Endothelial cell of umbilical vein (primary cell): ENCODE measurements at regions not wholly inside any gene's neighbourhood (a gene's known extent, or its start where the extent isn't known, plus 50 kb on each side); places are given as distances from the start of the nearest gene placed in this dataset.
"Not testable (repeated sequence)": the region's sequence is repeated elsewhere in the genome, so short reads cannot be mapped to it uniquely, and the experiment has no call there.

Experiments
- BruUV-seq: library from RNA; stranded (reverse); fragments of 400-500 nt; replicated peaks from 2 replicates; lab custom pipeline; 2021; lab: Mats Ljungman, UMichigan
- CTCF ChIA-PET: fragments of 300-600, 350-600 bp; sonication (Branson Sonifier 250); formaldehyde crosslinking; loops from one replicate; lab custom pipeline; 2021; ENCODE audit warnings: antibody characterized with exemption, inconsistent platforms; lab: Charles Lee
- POLR2A ChIA-PET: fragments of 300-600, 350-600 bp; sonication (Branson Sonifier 250); formaldehyde crosslinking; loops from one replicate; lab custom pipeline; 2021; ENCODE audit warnings: antibody characterized with exemption, inconsistent platforms; lab: Charles Lee
- DNase-seq: peaks from one replicate; pipeline ENCODE4 v3.0.0-alpha.2; 2011; ENCODE audit warnings: low read depth, low spot score
- FAIRE-seq: peaks from 2 replicates; lab custom pipeline; 2011; peaks lifted over from hg19 to GRCh38; lab: Jason Lieb, UNC
- H2AFZ ChIP-seq: 2 replicates; pipeline ENCODE4 v1.6.0; 2012; ENCODE audit warnings: low read depth, low read length, control low read depth, inconsistent platforms
- H3K27ac ChIP-seq: 2 replicates; pipeline ENCODE4 v1.5.1; 2011; ENCODE audit warnings: low read depth, mild to moderate bottlenecking, control low read depth, low read length, moderate library complexity; ENCODE audit not compliant: insufficient read depth
- H3K27me3 ChIP-seq, 2 experiments: 2 replicates each; pipeline versions ENCODE4 v1.6.0 to v1.6.1; 2011; ENCODE audit warnings: low read length in 2 of 2, mixed read lengths in 1 of 2; ENCODE audit not compliant: control insufficient read depth in 2 of 2, insufficient read depth in 2 of 2
- H3K36me3 ChIP-seq, 2 experiments: 2 replicates in 1 of 2; 3 replicates in 1 of 2; pipeline ENCODE4 v1.5.1; 2011; ENCODE audit warnings: low read length in 2 of 2, mild to moderate bottlenecking in 1 of 2, moderate library complexity in 1 of 2; ENCODE audit not compliant: control insufficient read depth in 2 of 2, insufficient read depth in 2 of 2; ENCODE audit errors: extremely low read depth in 1 of 2
- H3K4me1 ChIP-seq: 3 replicates; pipeline ENCODE4 v1.5.1; 2011; ENCODE audit warnings: mild to moderate bottlenecking, low read length; ENCODE audit not compliant: control insufficient read depth, insufficient read depth; ENCODE audit errors: extremely low read depth
- H3K4me2 ChIP-seq: 2 replicates; pipeline ENCODE4 v1.6.1; 2011; ENCODE audit warnings: low read length, control low read depth, mixed read lengths; ENCODE audit not compliant: insufficient read depth
- H3K4me3 ChIP-seq, 3 experiments: fragments of 200-600 bp in 1 of 3; sonication (generic), shearing (Covaris generic) in 1 of 3; replicated peaks in 1 of 3; 2 replicates each; pipeline ENCODE4 v1.5.1; 2011 to 2016; ENCODE audit warnings: control low read depth in 3 of 3, low read length in 3 of 3, mild to moderate bottlenecking in 2 of 3, inconsistent platforms in 1 of 3, low read depth in 1 of 3, moderate library complexity in 1 of 3; ENCODE audit not compliant: insufficient read depth in 1 of 3
- H3K79me2 ChIP-seq: 2 replicates; pipeline ENCODE4 v1.6.0; 2012; ENCODE audit warnings: low read length, inconsistent platforms; ENCODE audit not compliant: control insufficient read depth, insufficient read depth
- H3K9ac ChIP-seq: replicated peaks from 2 replicates; pipeline ENCODE3; 2011; ENCODE audit warnings: low read length, control low read depth; ENCODE audit not compliant: insufficient read depth; ENCODE audit errors: extremely low read depth
- H3K9me1 ChIP-seq: replicated peaks from 3 replicates; pipeline ENCODE4 v1.6.0; 2011; ENCODE audit warnings: mild to moderate bottlenecking, low read length; ENCODE audit not compliant: control insufficient read depth, insufficient read depth; ENCODE audit errors: extremely low read depth
- H3K9me3 ChIP-seq: replicated peaks from 2 replicates; pipeline ENCODE4 v1.5.1; 2012; ENCODE audit warnings: low read length, inconsistent platforms; ENCODE audit not compliant: control insufficient read depth, insufficient read depth
- H4K20me1 ChIP-seq: replicated peaks from 2 replicates; pipeline ENCODE3; 2011; ENCODE audit warnings: mild to moderate bottlenecking, low read length; ENCODE audit not compliant: control insufficient read depth, insufficient read depth; ENCODE audit errors: extremely low read depth
- CTCF ChIP-seq, 2 donors: IDR thresholded peaks; 1 replicate in 1 of 2; 2 replicates in 1 of 2; pipeline ENCODE4 v1.5.1; 2011; ENCODE audit warnings: low read length in 2 of 2, mild to moderate bottlenecking in 2 of 2, moderate library complexity in 2 of 2, control low read depth in 1 of 2, inconsistent platforms in 1 of 2, low read depth in 1 of 2; ENCODE audit not compliant: insufficient read depth in 1 of 2; ENCODE audit errors: extremely low read depth in 1 of 2
- EZH2 ChIP-seq: IDR thresholded peaks from 2 replicates; pipeline ENCODE4 v1.6.1; 2012; ENCODE audit warnings: borderline replicate concordance, low read depth, mild to moderate bottlenecking, moderate library complexity, low read length, inconsistent platforms; ENCODE audit not compliant: severe bottlenecking
- FOS ChIP-seq: IDR thresholded peaks from 2 replicates; pipeline ENCODE4 v1.6.1; 2011; ENCODE audit warnings: mild to moderate bottlenecking, low read length, moderate library complexity, borderline replicate concordance; ENCODE audit not compliant: insufficient read depth
- GATA2 ChIP-seq: IDR thresholded peaks from 2 replicates; pipeline ENCODE4 v1.7.0; 2011; ENCODE audit warnings: low read depth, mild to moderate bottlenecking, moderate library complexity, mixed read lengths, low read length; ENCODE audit not compliant: insufficient read length, insufficient read depth
- JUN ChIP-seq: IDR thresholded peaks from 2 replicates; pipeline ENCODE4 v1.6.1; 2011; ENCODE audit warnings: borderline replicate concordance, low read depth; ENCODE audit not compliant: insufficient read length, insufficient read depth
- MAX ChIP-seq: IDR thresholded peaks from 2 replicates; pipeline ENCODE4 v1.6.1; 2011; ENCODE audit not compliant: insufficient read depth, insufficient read length
- MYC ChIP-seq: IDR thresholded peaks from one replicate; pipeline ENCODE4 v1.6.1; 2011; ENCODE audit warnings: mild to moderate bottlenecking, low read depth, low read length
- POLR2A ChIP-seq: IDR thresholded peaks from 2 replicates; pipeline ENCODE4 v1.6.1; 2012; ENCODE audit warnings: low read depth, mild to moderate bottlenecking, control low read depth, low read length
- POLR2AphosphoS5 ChIP-seq: IDR thresholded peaks from 2 replicates; pipeline ENCODE4 v1.6.1; 2012; ENCODE audit warnings: low read depth, mild to moderate bottlenecking, control low read depth, low read length, moderate library complexity; ENCODE audit not compliant: insufficient read depth
- dilution Hi-C: fragments of 300-500 bp; cut with MboI; formaldehyde crosslinking; loops from one replicate; pipeline ENCODE4 v1.15.0; 2019; ENCODE audit warnings: low sequenced_read_pairs; ENCODE audit not compliant: extremely low pct_ligation_motif_present
- intact Hi-C: fragments of 100-400 bp; cut with micrococcal nuclease; formaldehyde crosslinking; loops from one replicate; pipeline ENCODE4 v1.10.0; 2022

- FAIRE-seq = no peak
- no peaks in the 10 kb centered on the region for H3K4me1 ChIP-seq
- no peak overlapping the region for H3K9ac ChIP-seq
- no peaks in the 10 kb centered on the region for H3K27me3 ChIP-seq
- ChIA-PET CTCF (interaction anchor here (1.3 to 2.2 kb wide), 2 partner anchors 9 to 139 kb away, joined by 3 to 8 read pairs; no protein-coding TSS in a partner anchor), POLR2A (no interaction called here)
- TF ChIP-seq GATA2 (no peak), MYC (no peak), MAX (no peak), POLR2A (no peak), EZH2 (no peak), CTCF (IDR thresholded peaks at IDR 0.05; ENCODE audit: extremely low read depth in 1 of 2, insufficient read depth in 1 of 2, low read depth in 1 of 2, low read length in 2 of 2) (no peak), JUN (no peak), POLR2AphosphoS5 (no peak), FOS (no peak)
- no peaks in the 10 kb centered on the region for H3K36me3 ChIP-seq
- no peak overlapping the region for H2AFZ ChIP-seq
- dilution Hi-C loops (no loop called here), intact Hi-C loops (no loop called here)
- no peaks in the 10 kb centered on the region for H3K79me2 ChIP-seq
- DNase-seq = no peak
- H3K4me3 ChIP-seq = no peak overlapping the region
- no peaks in the 10 kb centered on the region for H3K9me3 ChIP-seq
- H3K27ac ChIP-seq = no peak overlapping the region
- H3K4me2 ChIP-seq = no peak overlapping the region
- H3K9me1 ChIP-seq = no peaks in the 10 kb centered on the region
- no TSS peak for BruUV-seq
- no peaks in the 10 kb centered on the region for H4K20me1 ChIP-seq
Observed at GRCh38 chr12:88854260-88854659, 274.0 kb upstream of the KITLG start.

GRCh38 chr12:88847246-88847645 is 267.0 kb upstream of the KITLG start:
- DNase-seq, H3K9me3 ChIP-seq, H3K79me2 ChIP-seq, BruUV-seq, H3K27ac ChIP-seq, intact Hi-C loops, H3K9me1 ChIP-seq, H4K20me1 ChIP-seq, H3K9ac ChIP-seq, H3K4me3 ChIP-seq, H2AFZ ChIP-seq, H3K4me1 ChIP-seq, POLR2A ChIA-PET, H3K27me3 ChIP-seq, CTCF ChIA-PET, H3K4me2 ChIP-seq, H3K36me3 ChIP-seq, FAIRE-seq, dilution Hi-C loops: not testable (repeated sequence)
